Activated CD8-positive, alpha-beta T cell treated with anti-CD3 and anti-CD28 coated beads for 36 hours (primary cell): ENCODE measurements at regions not wholly inside any gene's neighbourhood (a gene's known extent, or its start where the extent isn't known, plus 50 kb on each side); places are given as distances from the start of the nearest gene placed in this dataset.
"Not testable (repeated sequence)": the region's sequence is repeated elsewhere in the genome, so short reads cannot be mapped to it uniquely, and the experiment has no call there.

ENCODE experiments used
- ATAC-seq: fragments of 200-7000 bp; cut with Tn5 transposase; one replicate; pipeline ENCODE4 v1.10.0; 2021; ENCODE audit warnings: mild to moderate bottlenecking, moderate library complexity
- CTCF ChIA-PET: fragments of 350-600 bp; sonication (Branson Sonifier 250); formaldehyde crosslinking; loops from one replicate; lab custom pipeline; 2021; ENCODE audit warnings: antibody characterized with exemption; lab: Charles Lee
- POLR2A ChIA-PET: fragments of 350-600 bp; sonication (Branson Sonifier 250); formaldehyde crosslinking; loops from one replicate; lab custom pipeline; 2021; ENCODE audit warnings: antibody characterized with exemption; lab: Charles Lee
- DNase-seq: peaks from one replicate; pipeline ENCODE4 v3.0.0-alpha.2; 2020
- H3K27ac Mint-ChIP-seq: one replicate; pipeline ENCODE4 v1.8.0; 2021; ENCODE audit warnings: mild to moderate bottlenecking, mixed read lengths
- H3K27me3 Mint-ChIP-seq: one replicate; pipeline ENCODE4 v1.8.0; 2021; ENCODE audit warnings: mixed read lengths
- H3K36me3 Mint-ChIP-seq: one replicate; pipeline ENCODE4 v1.8.0; 2021; ENCODE audit warnings: low read depth, mixed read lengths
- H3K4me1 Mint-ChIP-seq: one replicate; pipeline ENCODE4 v1.8.0; 2021; ENCODE audit warnings: low read depth, mixed read lengths
- H3K4me3 Mint-ChIP-seq: one replicate; pipeline ENCODE4 v1.8.0; 2021; ENCODE audit warnings: mild to moderate bottlenecking, moderate library complexity, mixed read lengths
- H3K9me3 Mint-ChIP-seq: one replicate; pipeline ENCODE4 v1.8.0; 2021; ENCODE audit warnings: mixed read lengths
- intact Hi-C: fragments of 100-400 bp; cut with micrococcal nuclease; formaldehyde crosslinking; loops from one replicate; pipeline ENCODE4 v1.10.0; 2022
- TF ChIP-seq, protein P1 (sequence below): fragments of 200-600 bp; IDR thresholded peaks from one replicate; pipeline ENCODE4 v1.8.0; 2022; ENCODE audit warnings: antibody characterized with exemption, mild to moderate bottlenecking

DNA sequence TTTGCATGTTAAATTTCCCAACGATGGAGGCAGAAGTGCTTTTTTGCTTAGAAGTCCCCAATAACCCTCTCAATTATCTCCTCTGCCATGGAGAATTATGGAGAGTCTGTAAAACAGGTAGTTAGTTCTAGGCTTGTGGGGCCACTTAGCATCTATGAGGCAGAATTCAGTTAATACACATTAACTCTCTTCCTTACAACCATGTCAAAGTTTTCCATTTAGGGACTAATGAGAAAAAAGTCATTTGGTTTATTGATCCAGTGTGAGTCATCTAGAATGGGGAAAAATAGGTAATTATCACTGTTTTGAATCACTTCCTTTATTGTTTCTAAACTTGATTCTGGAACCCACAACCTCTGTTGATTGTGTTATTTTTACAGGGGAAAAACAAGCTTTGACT is 229.1 kb upstream of the COX10 start:
- no peak overlapping the region for H3K4me3 Mint-ChIP-seq
- peaks cover 3% of the 10 kb centered on the region for H3K4me1 Mint-ChIP-seq
- H3K9me3 Mint-ChIP-seq: no peaks in the 10 kb centered on the region
- no peak for ATAC-seq
- H3K27ac Mint-ChIP-seq: no peak overlapping the region
- H3K36me3 Mint-ChIP-seq: no peaks in the 10 kb centered on the region
- ChIA-PET CTCF (interaction anchor here (1.1 kb wide), 1 partner anchor 514 kb away, joined by 3 read pairs; no protein-coding TSS in a partner anchor), POLR2A (no interaction called here)
- DNase-seq: no peak
- TF ChIP-seq, protein P1, sequence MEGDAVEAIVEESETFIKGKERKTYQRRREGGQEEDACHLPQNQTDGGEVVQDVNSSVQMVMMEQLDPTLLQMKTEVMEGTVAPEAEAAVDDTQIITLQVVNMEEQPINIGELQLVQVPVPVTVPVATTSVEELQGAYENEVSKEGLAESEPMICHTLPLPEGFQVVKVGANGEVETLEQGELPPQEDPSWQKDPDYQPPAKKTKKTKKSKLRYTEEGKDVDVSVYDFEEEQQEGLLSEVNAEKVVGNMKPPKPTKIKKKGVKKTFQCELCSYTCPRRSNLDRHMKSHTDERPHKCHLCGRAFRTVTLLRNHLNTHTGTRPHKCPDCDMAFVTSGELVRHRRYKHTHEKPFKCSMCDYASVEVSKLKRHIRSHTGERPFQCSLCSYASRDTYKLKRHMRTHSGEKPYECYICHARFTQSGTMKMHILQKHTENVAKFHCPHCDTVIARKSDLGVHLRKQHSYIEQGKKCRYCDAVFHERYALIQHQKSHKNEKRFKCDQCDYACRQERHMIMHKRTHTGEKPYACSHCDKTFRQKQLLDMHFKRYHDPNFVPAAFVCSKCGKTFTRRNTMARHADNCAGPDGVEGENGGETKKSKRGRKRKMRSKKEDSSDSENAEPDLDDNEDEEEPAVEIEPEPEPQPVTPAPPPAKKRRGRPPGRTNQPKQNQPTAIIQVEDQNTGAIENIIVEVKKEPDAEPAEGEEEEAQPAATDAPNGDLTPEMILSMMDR: no peak
- no peaks in the 10 kb centered on the region for H3K27me3 Mint-ChIP-seq
- intact Hi-C loops: no loop called here

DNA sequence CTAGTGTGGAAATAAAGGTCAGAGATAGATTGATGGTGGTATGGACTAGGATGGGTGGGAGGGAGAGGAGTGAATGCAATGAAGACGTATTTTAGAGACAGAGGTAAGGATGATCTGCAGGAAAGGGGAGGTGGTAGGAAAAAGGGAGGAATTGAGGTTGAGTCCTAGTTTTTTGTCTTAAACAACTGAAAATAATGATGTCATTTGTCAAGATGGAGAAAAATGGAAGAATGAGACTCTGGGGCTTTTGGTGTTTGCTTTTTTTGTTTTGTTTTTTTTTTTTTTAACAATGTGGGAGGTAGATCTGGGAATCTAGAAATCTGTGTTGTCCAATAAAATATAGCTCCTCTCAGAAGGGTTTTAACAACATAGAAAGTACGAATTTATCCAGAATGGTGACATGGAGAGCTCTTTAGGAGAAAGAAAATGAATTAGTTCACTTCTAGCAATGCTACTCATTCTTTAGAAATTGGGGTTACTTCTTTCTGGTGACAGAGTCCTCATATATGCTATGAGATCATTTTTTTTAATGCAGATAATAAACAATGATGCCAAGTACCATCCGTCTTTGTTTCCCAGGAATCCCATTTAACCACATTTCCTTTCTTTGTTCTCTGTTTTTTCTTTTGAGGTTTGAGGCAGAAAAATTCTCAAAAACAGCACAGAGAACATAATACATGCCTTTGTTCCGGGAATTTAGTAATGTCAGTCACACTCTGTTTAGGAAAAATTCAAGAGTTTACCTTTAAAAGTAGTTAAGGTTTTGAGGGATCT is 225.3 kb upstream of the COX10 start:
- CTCF ChIA-PET: no interaction called here
- TF ChIP-seq, protein P1: no peak
- ATAC-seq (no peak), DNase-seq (no peak)
- Mint-ChIP-seq H3K9me3 (no peaks in the 10 kb centered on the region), H3K4me1 (peaks cover 3% of the 10 kb centered on the region), H3K4me3 (no peak overlapping the region), H3K36me3 (no peaks in the 10 kb centered on the region), H3K27ac (no peak overlapping the region), H3K27me3 (no peaks in the 10 kb centered on the region)
- POLR2A ChIA-PET: no interaction called here
- intact Hi-C loops: no loop called here

DNA sequence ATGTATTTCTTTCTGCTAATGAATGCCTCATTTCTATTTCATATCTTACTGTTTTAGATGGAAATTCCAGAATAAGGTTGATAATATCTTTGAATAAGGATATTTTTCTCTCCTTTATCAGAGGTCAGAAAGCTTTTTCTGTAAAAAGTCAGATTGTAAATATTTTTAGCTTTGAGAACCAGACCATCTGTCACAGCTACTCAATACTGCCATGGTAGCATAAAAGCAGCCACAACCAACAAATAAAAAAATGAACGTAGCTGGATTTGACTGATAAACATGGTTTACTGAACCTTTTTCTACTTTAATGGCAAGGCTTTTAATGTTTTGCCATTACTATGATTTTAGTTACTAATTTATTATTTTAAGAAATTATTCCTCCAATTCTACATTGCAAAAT is 217.4 kb upstream of the COX10 start:
- ATAC-seq (no peak), DNase-seq (no peak)
- CTCF ChIA-PET: no interaction called here
- POLR2A ChIA-PET: no interaction called here
- H3K27me3 Mint-ChIP-seq: no peaks in the 10 kb centered on the region
- H3K4me1 Mint-ChIP-seq: no peaks in the 10 kb centered on the region
- peaks cover 1% of the 10 kb centered on the region for H3K36me3 Mint-ChIP-seq
- no peak overlapping the region for H3K27ac Mint-ChIP-seq
- intact Hi-C loops: no loop called here
- H3K9me3 Mint-ChIP-seq: peaks cover 3% of the 10 kb centered on the region
- TF ChIP-seq, protein P1: no peak
- H3K4me3 Mint-ChIP-seq: no peak overlapping the region

DNA sequence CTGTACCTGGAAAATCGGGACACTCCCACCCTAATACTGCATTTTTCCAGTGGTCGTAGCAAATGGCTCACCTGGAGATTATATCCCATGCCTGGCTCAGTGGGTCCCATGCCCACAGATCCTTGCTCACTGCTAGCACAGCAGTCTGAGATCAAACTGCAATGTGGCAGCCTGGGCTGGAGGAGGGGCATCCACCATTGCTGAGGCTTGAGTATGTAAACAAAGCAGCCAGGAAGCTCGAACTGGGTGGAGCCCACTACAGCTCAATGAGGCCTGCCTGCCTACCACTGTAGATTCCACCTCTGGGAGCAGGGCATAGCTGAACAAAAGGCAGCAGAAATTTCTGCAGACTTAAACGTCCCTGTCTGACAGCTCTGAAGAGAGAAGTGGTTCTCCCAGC is 213.6 kb upstream of the COX10 start:
- ATAC-seq, intact Hi-C loops, H3K4me1 Mint-ChIP-seq, DNase-seq, H3K36me3 Mint-ChIP-seq, H3K27ac Mint-ChIP-seq, H3K4me3 Mint-ChIP-seq, POLR2A ChIA-PET, H3K27me3 Mint-ChIP-seq, CTCF ChIA-PET: not testable (repeated sequence)
- peaks cover 15% of the 10 kb centered on the region for H3K9me3 Mint-ChIP-seq

DNA sequence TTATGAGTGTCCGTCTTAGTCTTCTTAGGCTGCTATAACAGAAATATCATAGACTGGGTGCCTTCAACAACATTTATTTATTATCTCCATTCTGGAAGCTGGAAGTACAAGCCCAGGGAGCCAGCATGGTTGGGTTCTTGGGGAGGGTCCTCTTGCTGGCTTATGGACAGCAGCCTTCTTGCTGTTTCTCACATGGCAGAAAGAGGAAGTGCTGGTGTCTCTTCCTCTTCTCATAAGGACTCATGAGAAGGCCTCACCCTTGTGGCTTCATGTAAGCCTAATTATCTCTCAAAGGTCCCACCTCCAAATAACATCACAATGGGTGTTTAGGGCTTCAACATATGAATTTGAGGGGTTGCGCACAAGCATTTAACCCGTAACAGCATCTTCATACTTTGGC is 207.0 kb upstream of the COX10 start:
- CTCF ChIA-PET: no interaction called here

More for the DNA sequence above, 207.0 kb upstream of the COX10 start:
- Mint-ChIP-seq H3K9me3 (peaks cover 11% of the 10 kb centered on the region), H3K27ac (no peak overlapping the region), H3K27me3 (no peaks in the 10 kb centered on the region), H3K4me3 (no peak overlapping the region), H3K36me3 (peaks cover 1% of the 10 kb centered on the region), H3K4me1 (no peaks in the 10 kb centered on the region)
- TF ChIP-seq, protein P1: no peak
- ATAC-seq (no peak), DNase-seq (no peak)
- POLR2A ChIA-PET: no interaction called here
- intact Hi-C loops: no loop called here
